ENCODE measurements at regions not wholly inside any gene's neighbourhood (a gene's known extent, or its start where the extent isn't known, plus 50 kb on each side); places are given as distances from the start of the nearest gene placed in this dataset.

- Histone ChIP-seq H3K4me1 (no peaks in the 10 kb centered on the region), H3K27ac (no peak overlapping the region), H3K4me3 (no peak overlapping the region), H3K9me3 (no peaks in the 10 kb centered on the region), H3K27me3 (ENCODE audit: insufficient read depth in 3 of 3, low read length in 2 of 3) (no peaks in the 10 kb centered on the region), H3K36me3 (ENCODE audit: insufficient read depth in 1 of 2, low read depth in 1 of 2) (no peaks in the 10 kb centered on the region)
- 64 to 85% (median 79%) methylated on average over 3 of the region's 3 CpGs for WGBS, 3 donors
- DNase-seq, result no peak
- intact Hi-C loops (cut with DNase I), result no loop called here
- no peak for TF ChIP-seq CTCF (IDR thresholded peaks at IDR 0.05)
- ATAC-seq, result no peak
Measured at GRCh38 chrX:43513085-43513484, 143.0 kb upstream of the MAOA start.

- 94 to 100% (median 100%) methylated on average over 1 of the region's 1 CpG for WGBS, 3 donors
- no peak overlapping the region for H3K27ac ChIP-seq
Measured at GRCh38 chrX:43514820-43515219, 141.3 kb upstream of the MAOA start.

GRCh38 chrX:43522582-43522981, 133.5 kb upstream of the MAOA start:
- no peak overlapping the region for H3K4me3 ChIP-seq
- no peaks in the 10 kb centered on the region for H3K4me1 ChIP-seq
- H3K36me3 ChIP-seq (ENCODE audit: insufficient read depth in 1 of 2, low read depth in 1 of 2), result no peaks in the 10 kb centered on the region
- intact Hi-C loops (cut with DNase I), result no loop called here
- peaks cover 0 to 18% (median 0%) of the 10 kb centered on the region in 3 donors for H3K27me3 ChIP-seq (ENCODE audit: insufficient read depth in 3 of 3, low read length in 2 of 3)
- H3K9me3 ChIP-seq, result no peaks in the 10 kb centered on the region
- TF ChIP-seq CTCF (IDR thresholded peaks at IDR 0.05), result no peak
- WGBS, 3 donors, result 74 to 90% (median 88%) methylated on average over 3 of the region's 3 CpGs
- ATAC-seq, result no peak
- no peak overlapping the region for H3K27ac ChIP-seq
- DNase-seq, result no peak

More at GRCh38 chrX:43514820-43515219, 141.3 kb upstream of the MAOA start:
- H3K4me1 ChIP-seq, result no peaks in the 10 kb centered on the region
- no peak overlapping the region for H3K4me3 ChIP-seq
- no peaks in the 10 kb centered on the region for H3K36me3 ChIP-seq (ENCODE audit: insufficient read depth in 1 of 2, low read depth in 1 of 2)
- DNase-seq (no peak), ATAC-seq (no peak)
- no peaks in the 10 kb centered on the region for H3K9me3 ChIP-seq
- no peaks in the 10 kb centered on the region for H3K27me3 ChIP-seq (ENCODE audit: insufficient read depth in 3 of 3, low read length in 2 of 3)
- intact Hi-C loops (cut with DNase I), result no loop called here
- TF ChIP-seq CTCF (IDR thresholded peaks at IDR 0.05), result no peak

- no peak overlapping the region for H3K27ac ChIP-seq
- ATAC-seq, result no peak
- intact Hi-C loops (cut with DNase I), result no loop called here
- H3K4me1 ChIP-seq, result no peaks in the 10 kb centered on the region
- no peaks in the 10 kb centered on the region for H3K9me3 ChIP-seq
- no peak overlapping the region for H3K4me3 ChIP-seq
- TF ChIP-seq CTCF (IDR thresholded peaks at IDR 0.05), result no peak
- no peaks in the 10 kb centered on the region for H3K36me3 ChIP-seq (ENCODE audit: insufficient read depth in 1 of 2, low read depth in 1 of 2)
- whole genome bisulfite sequencing, 3 donors, result 63 to 90% (median 87%) methylated on average over 5 of the region's 5 CpGs
- H3K27me3 ChIP-seq (ENCODE audit: insufficient read depth in 3 of 3, low read length in 2 of 3), result peaks cover 0 to 31% (median 0%) of the 10 kb centered on the region in 3 donors
- no peak for DNase-seq
Measured at GRCh38 chrX:43525901-43526610, 130.0 kb upstream of the MAOA start.

DNA sequence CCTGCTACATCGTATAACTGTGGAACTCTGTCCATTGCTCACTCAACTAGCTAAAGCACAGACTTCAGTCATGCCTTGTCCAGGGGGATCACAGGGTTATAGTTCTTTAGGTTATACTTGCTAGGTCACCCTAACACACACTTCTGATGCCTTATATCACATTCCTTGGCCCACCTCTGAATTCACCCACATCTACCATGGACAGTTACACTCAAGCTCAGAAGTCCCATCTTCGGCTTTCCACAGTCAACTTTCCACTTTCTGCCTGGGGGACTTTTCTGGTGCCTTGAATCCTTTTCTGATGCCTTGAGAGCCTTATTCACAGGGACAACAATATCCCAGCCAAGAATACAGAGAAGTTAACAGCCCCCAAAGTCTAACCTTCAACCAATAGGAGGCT, 129.2 kb upstream of the MAOA start:
- Histone ChIP-seq H3K36me3 (ENCODE audit: insufficient read depth in 1 of 2, low read depth in 1 of 2) (no peaks in the 10 kb centered on the region), H3K27ac (no peak overlapping the region), H3K4me3 (no peak overlapping the region), H3K4me1 (no peaks in the 10 kb centered on the region), H3K27me3 (ENCODE audit: insufficient read depth in 3 of 3, low read length in 2 of 3) (peaks cover 0 to 31% (median 0%) of the 10 kb centered on the region in 3 donors), H3K9me3 (no peaks in the 10 kb centered on the region)
- intact Hi-C loops (cut with DNase I), result no loop called here
- DNase-seq (no peak), ATAC-seq (no peak)
- 70 to 77% (median 76%) methylated on average over 2 of the region's 2 CpGs for WGBS, 3 donors
- TF ChIP-seq CTCF (IDR thresholded peaks at IDR 0.05), result no peak
